ENCODE measurements at regions not wholly inside any gene's neighbourhood (a gene's known extent, or its start where the extent isn't known, plus 50 kb on each side); places are given as distances from the start of the nearest gene placed in this dataset.
A peak's percentile ranks its signal among the peaks of the same experiment; 100 is the strongest.

DNA sequence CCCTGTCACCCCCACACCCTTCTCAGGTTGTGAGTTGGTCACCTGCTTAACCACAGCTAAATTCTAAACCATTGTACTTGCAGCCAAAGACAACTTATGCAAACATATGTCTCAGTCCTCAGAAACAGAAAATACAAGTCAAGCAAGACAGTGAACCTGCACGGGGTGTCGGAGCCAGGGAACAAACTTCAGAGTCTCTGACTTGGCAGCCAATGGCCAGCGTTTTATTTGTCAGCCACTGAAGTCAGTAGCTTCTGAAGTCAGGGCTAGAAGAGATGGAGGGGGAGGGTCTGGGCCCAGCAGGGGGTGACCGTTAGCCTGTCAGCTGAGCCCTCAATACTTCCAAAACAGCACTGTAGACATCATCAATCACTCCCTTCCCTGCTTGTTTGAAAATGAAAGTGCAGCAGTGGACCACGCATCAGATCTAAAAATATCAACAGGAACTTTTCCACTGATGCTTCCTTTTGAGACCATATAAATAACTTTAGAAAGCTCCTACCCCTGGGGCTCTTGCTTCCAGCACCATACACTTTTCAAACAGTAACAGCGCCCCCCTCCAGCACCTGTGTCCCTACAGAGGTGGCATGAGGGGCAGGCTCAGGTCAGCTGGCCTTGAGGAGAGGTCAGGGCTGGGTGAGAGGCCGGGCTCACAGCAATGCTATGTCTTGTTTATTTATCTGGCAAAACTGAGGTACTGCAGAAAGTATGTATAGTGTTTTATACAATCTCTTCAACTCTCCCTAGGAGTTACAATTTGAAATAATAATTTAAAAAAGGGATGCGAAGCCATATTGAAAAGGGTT lies 142.5 kb downstream of the ACER2 start:
- no peak for DNase-seq
- H3K4me3 Mint-ChIP-seq = peak overlapping the region; percentile 3
- no peaks in the 10 kb centered on the region for H3K36me3 Mint-ChIP-seq
- no peak for ATAC-seq (ENCODE audit: low read depth)
- H3K9me3 Mint-ChIP-seq = no peaks in the 10 kb centered on the region
- H3K27me3 Mint-ChIP-seq = peaks cover 6% of the 10 kb centered on the region
- POLR2A ChIA-PET = no interaction called here
- H3K4me1 Mint-ChIP-seq = peaks cover 4% of the 10 kb centered on the region
- H3K27ac Mint-ChIP-seq = no peak overlapping the region

DNA sequence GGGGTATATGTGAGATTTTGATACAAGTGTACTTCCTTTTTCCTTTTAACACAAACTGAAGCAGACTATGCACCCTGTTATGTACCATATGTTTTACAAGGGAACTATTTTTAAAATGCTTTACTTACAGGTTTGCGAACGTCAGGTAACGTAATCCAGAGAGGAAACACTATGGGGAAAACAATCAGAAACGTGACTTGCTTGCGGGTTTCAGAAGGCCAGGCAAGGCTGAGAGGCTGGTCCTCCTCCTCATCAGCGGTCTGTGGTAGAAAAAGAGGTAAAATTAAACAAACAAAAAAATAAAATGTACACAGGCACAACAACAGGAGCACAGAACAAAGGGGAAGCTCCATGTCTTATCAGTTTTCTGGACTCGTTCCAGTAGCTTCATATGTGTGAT lies 141.2 kb downstream of the ACER2 start:
- H3K27ac Mint-ChIP-seq = no peak overlapping the region
- no peak overlapping the region for H3K4me3 Mint-ChIP-seq
- no peak for DNase-seq
- peaks cover under 1% of the 10 kb centered on the region for H3K9me3 Mint-ChIP-seq
- no peaks in the 10 kb centered on the region for H3K36me3 Mint-ChIP-seq
- H3K4me1 Mint-ChIP-seq = peaks cover 4% of the 10 kb centered on the region
- POLR2A ChIA-PET = no interaction called here
- peaks cover 6% of the 10 kb centered on the region for H3K27me3 Mint-ChIP-seq
- ATAC-seq (ENCODE audit: low read depth) = no peak

DNA sequence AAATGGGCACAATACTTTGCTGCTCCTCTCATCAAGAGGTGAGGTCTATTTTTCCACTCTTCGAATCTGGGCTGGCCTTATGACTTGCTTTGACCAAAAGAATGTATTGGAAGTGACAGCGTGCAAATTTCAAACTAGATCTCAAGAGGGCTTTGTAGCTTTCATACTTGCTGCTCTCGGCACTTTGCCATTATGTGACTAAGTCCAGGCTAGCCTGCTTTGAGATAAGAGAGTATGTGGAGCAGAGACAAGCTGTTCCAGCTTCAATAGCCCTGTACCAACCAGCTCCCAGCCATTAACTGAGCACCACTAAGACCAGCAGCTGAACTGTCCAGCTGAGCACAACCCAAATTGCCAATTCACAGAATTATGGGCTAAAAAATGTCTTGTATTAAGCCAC lies 124.6 kb downstream of the ACER2 start:
- H3K4me1 Mint-ChIP-seq = no peaks in the 10 kb centered on the region
- no peak for DNase-seq
- no peaks in the 10 kb centered on the region for H3K9me3 Mint-ChIP-seq
- peaks cover 13% of the 10 kb centered on the region for H3K27me3 Mint-ChIP-seq
- ATAC-seq (ENCODE audit: low read depth) = no peak
- H3K36me3 Mint-ChIP-seq = no peaks in the 10 kb centered on the region
- H3K27ac Mint-ChIP-seq = no peak overlapping the region
- POLR2A ChIA-PET = no interaction called here
- no peak overlapping the region for H3K4me3 Mint-ChIP-seq

- DNase-seq = no peak
- H3K4me1 Mint-ChIP-seq = no peaks in the 10 kb centered on the region
- no peak for ATAC-seq (ENCODE audit: low read depth)
- POLR2A ChIA-PET = no interaction called here
- no peak overlapping the region for H3K27ac Mint-ChIP-seq
- H3K27me3 Mint-ChIP-seq = peaks cover 37% of the 10 kb centered on the region
- H3K4me3 Mint-ChIP-seq = no peak overlapping the region
- no peaks in the 10 kb centered on the region for H3K36me3 Mint-ChIP-seq
- no peaks in the 10 kb centered on the region for H3K9me3 Mint-ChIP-seq
Measured at GRCh38 chr9:19527663-19528062, 118.9 kb downstream of the ACER2 start.

GRCh38 chr9:19522558-19522957 lies 113.7 kb downstream of the ACER2 start:
- peaks cover 26% of the 10 kb centered on the region for H3K27me3 Mint-ChIP-seq
- no peaks in the 10 kb centered on the region for H3K4me1 Mint-ChIP-seq
- DNase-seq (no peak), ATAC-seq (ENCODE audit: low read depth) (no peak)
- no peak overlapping the region for H3K4me3 Mint-ChIP-seq
- H3K9me3 Mint-ChIP-seq = no peaks in the 10 kb centered on the region
- no peak overlapping the region for H3K27ac Mint-ChIP-seq
- POLR2A ChIA-PET = no interaction called here
- no peaks in the 10 kb centered on the region for H3K36me3 Mint-ChIP-seq

GRCh38 chr9:19521205-19521604 lies 112.4 kb downstream of the ACER2 start:
- Mint-ChIP-seq H3K27me3 (peaks cover 20% of the 10 kb centered on the region), H3K27ac (no peak overlapping the region), H3K36me3 (no peaks in the 10 kb centered on the region), H3K4me3 (no peak overlapping the region), H3K9me3 (no peaks in the 10 kb centered on the region), H3K4me1 (peaks cover 9% of the 10 kb centered on the region)
- no peak for ATAC-seq (ENCODE audit: low read depth)
- DNase-seq = no peak
- POLR2A ChIA-PET = no interaction called here

GRCh38 chr9:19517202-19517942 lies 108.6 kb downstream of the ACER2 start:
- Mint-ChIP-seq H3K27ac (no peak overlapping the region), H3K36me3 (no peaks in the 10 kb centered on the region), H3K4me3 (no peak overlapping the region), H3K9me3 (no peaks in the 10 kb centered on the region), H3K4me1 (peaks cover 16% of the 10 kb centered on the region), H3K27me3 (peaks cover 6% of the 10 kb centered on the region)
- POLR2A ChIA-PET = no interaction called here
- DNase-seq (no peak), ATAC-seq (ENCODE audit: low read depth) (no peak)

- POLR2A ChIA-PET = no interaction called here
- peak overlapping the region; percentile 31 for H3K4me3 Mint-ChIP-seq
- H3K4me1 Mint-ChIP-seq = peaks cover 16% of the 10 kb centered on the region
- no peak overlapping the region for H3K27ac Mint-ChIP-seq
- H3K27me3 Mint-ChIP-seq = no peaks in the 10 kb centered on the region
- H3K9me3 Mint-ChIP-seq = no peaks in the 10 kb centered on the region
- DNase-seq (no peak), ATAC-seq (ENCODE audit: low read depth) (no peak)
- H3K36me3 Mint-ChIP-seq = no peaks in the 10 kb centered on the region
Measured at GRCh38 chr9:19516348-19516747, 107.5 kb downstream of the ACER2 start.

- no peak overlapping the region for H3K4me3 Mint-ChIP-seq
- no peaks in the 10 kb centered on the region for H3K27me3 Mint-ChIP-seq
- ATAC-seq (ENCODE audit: low read depth) = no peak
- no peak overlapping the region for H3K27ac Mint-ChIP-seq
- H3K4me1 Mint-ChIP-seq = peaks cover 16% of the 10 kb centered on the region
- no peak for DNase-seq
- H3K9me3 Mint-ChIP-seq = no peaks in the 10 kb centered on the region
- POLR2A ChIA-PET = no interaction called here
- H3K36me3 Mint-ChIP-seq = no peaks in the 10 kb centered on the region
Measured at GRCh38 chr9:19513671-19514275, 105.0 kb downstream of the ACER2 start.

DNA sequence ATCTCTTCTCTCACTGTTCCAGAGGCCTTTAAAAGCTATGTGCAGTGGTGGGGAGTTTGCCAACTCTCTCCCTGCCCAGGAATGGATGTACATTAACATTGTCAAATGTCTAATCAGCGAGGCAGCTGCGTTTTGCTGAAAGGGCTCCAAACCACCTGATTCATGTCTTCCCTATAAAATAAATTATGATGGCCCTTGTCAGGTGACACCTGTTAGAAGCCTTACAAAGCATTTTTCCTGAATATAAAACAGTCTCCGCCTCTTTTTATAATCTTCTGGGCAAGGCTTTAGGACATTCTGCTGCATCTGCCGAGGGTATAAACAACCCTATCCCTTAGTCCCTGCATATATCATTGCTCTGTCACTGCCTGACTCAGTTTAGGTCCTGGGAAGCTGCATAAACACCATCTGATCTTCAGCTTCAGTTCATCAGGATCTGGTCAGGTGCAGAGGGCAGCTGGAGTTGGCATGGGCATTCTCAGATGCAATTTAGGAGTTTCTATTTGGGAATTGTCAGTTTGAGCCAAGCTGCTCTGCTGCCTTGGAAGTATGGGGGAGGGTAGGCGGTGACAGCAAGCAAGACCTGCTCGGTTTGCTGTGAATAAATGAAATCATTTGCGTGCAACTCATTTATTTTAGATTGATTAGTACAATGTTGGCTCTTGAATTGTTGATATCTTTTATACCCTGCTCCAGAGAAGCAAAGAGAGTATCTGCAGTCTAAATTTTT lies 103.5 kb downstream of the ACER2 start:
- Mint-ChIP-seq H3K4me1 (peaks cover 18% of the 10 kb centered on the region), H3K9me3 (no peaks in the 10 kb centered on the region), H3K36me3 (no peaks in the 10 kb centered on the region), H3K27ac (no peak overlapping the region), H3K27me3 (no peaks in the 10 kb centered on the region), H3K4me3 (no peak overlapping the region)
- DNase-seq (no peak), ATAC-seq (ENCODE audit: low read depth) (no peak)
- POLR2A ChIA-PET = no interaction called here

DNA sequence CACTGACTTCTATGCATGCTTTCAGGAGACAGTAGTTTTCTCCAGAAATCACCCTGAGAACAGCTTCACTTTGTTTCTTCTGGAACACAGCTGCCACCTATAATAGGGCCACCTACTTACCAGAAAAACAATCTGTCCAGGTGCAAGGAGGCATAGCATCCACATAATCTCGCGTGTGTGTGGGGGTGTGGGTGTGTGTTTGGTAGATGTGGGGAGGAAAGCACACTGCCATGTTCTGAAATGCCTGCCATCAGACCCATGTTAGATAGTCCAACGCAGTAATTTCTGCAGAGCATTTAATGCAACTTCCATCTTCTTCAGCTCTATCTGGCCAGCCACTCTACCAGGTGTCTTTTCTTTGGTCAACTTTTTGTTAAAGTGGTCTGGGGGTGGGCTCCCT lies 102.9 kb downstream of the ACER2 start:
- POLR2A ChIA-PET = no interaction called here
- Mint-ChIP-seq H3K36me3 (no peaks in the 10 kb centered on the region), H3K27ac (no peak overlapping the region), H3K4me1 (peaks cover 14% of the 10 kb centered on the region), H3K27me3 (peaks cover 3% of the 10 kb centered on the region), H3K4me3 (no peak overlapping the region), H3K9me3 (no peaks in the 10 kb centered on the region)
- ATAC-seq (ENCODE audit: low read depth) (no peak), DNase-seq (no peak)

- peaks cover 3% of the 10 kb centered on the region for H3K27me3 Mint-ChIP-seq
- no peaks in the 10 kb centered on the region for H3K9me3 Mint-ChIP-seq
- H3K4me1 Mint-ChIP-seq = peaks cover 7% of the 10 kb centered on the region
- no peak for DNase-seq
- no peak overlapping the region for H3K27ac Mint-ChIP-seq
- H3K4me3 Mint-ChIP-seq = no peak overlapping the region
- H3K36me3 Mint-ChIP-seq = no peaks in the 10 kb centered on the region
- POLR2A ChIA-PET = no interaction called here
- ATAC-seq (ENCODE audit: low read depth) = no peak
Measured at GRCh38 chr9:19510907-19511306, 102.1 kb downstream of the ACER2 start.

All from activated naive CD8-positive, alpha-beta T cell treated with anti-CD3 and anti-CD28 coated beads, Interleukin-2, amount 10 ng/mL, durations not matched to agents 7 days and 5 days (primary cell).